GM10248 (cell line): ENCODE measurements at regions not wholly inside any gene's neighbourhood (a gene's known extent, or its start where the extent isn't known, plus 50 kb on each side); places are given as distances from the start of the nearest gene placed in this dataset.

Experiments used
- CTCF ChIA-PET: fragments of 300-600 bp; sonication (Branson Sonifier 250); formaldehyde crosslinking; extraction: SDS; loops from one replicate; lab custom pipeline; 2021; ENCODE audit warnings: antibody characterized with exemption; lab: Yijun Ruan, JAX
- POLR2A ChIA-PET: fragments of 350-650 bp; sonication (Branson Sonifier 250); formaldehyde crosslinking; extraction: SDS; loops from one replicate; lab custom pipeline; 2020; ENCODE audit warnings: antibody characterized with exemption; lab: Yijun Ruan, JAX
- DNase-seq: peaks from one replicate; pipeline ENCODE4 v3.0.0; 2012; ENCODE audit errors: extremely low spot score
- TF ChIP-seq, protein P1 (sequence below): IDR thresholded peaks from 2 replicates; pipeline ENCODE4 v1.5.1; 2012; ENCODE audit warnings: mild to moderate bottlenecking, low read depth; ENCODE audit errors: extremely low read depth, missing control alignments, control extremely low read depth

DNA sequence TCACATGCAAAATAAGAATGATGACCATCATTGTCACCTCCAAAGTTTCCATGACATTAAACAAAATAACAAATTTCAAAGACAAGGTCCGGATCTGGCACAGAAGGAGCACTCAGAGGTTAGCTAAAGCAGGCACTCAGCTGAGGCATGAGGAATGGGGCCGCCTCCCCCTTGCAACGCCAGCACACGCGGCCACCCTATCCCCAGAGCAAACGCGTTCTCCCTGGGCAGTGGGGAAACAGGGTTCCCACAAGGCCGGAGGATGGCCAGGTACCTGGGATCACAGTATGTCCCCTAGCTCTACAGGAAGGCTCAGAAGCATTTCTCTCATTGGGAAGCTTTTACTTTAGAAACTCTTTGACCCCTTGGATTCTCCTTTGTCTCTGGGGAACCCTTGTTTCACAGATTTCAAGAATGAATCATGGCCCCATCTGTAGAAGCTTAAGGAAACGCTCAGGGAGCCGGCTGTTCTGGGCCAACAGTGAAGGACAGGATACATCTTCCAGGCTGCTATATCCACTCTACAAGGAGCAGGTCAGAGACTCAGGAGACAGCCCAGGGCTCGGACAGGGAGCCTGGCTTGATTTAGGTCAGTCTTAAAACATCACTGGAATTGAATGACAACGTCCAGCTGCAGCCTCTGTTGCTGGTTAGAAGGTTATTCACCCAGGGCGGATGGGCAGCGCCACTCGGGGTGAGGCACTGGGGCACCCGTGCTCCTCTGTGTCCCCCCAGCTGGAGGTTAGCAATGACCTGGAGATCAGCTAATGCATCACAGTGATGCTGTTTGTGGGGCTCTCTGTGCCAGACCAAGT is 496.4 kb downstream of the NPHP4 start:
- CTCF ChIA-PET: interaction anchor here (1.4 kb wide), 1 partner anchor 13 kb away, joined by 4 read pairs; no protein-coding TSS in a partner anchor
- no peak for DNase-seq
- TF ChIP-seq, protein P1, sequence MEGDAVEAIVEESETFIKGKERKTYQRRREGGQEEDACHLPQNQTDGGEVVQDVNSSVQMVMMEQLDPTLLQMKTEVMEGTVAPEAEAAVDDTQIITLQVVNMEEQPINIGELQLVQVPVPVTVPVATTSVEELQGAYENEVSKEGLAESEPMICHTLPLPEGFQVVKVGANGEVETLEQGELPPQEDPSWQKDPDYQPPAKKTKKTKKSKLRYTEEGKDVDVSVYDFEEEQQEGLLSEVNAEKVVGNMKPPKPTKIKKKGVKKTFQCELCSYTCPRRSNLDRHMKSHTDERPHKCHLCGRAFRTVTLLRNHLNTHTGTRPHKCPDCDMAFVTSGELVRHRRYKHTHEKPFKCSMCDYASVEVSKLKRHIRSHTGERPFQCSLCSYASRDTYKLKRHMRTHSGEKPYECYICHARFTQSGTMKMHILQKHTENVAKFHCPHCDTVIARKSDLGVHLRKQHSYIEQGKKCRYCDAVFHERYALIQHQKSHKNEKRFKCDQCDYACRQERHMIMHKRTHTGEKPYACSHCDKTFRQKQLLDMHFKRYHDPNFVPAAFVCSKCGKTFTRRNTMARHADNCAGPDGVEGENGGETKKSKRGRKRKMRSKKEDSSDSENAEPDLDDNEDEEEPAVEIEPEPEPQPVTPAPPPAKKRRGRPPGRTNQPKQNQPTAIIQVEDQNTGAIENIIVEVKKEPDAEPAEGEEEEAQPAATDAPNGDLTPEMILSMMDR: no peak
- POLR2A ChIA-PET: no interaction called here

DNA sequence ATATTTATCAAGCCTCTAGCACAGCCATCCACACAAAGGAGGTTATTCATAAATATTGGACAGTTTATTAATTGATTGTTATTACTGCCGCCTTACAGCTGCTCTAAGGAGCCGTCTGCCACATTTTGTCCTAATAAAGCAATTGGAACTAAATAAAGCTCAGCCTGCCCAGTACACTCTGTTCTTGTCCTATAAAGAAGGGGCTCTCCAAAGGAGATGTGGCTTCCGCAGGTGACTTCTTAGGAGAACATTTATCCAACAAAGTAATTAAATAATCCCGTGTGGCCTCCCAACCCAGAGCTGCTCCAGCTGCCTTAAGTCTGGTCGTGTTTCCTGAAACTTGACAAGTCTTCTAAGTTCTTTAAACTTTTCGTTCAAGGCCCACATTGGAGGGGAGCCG is 497.7 kb downstream of the NPHP4 start:
- DNase-seq: no peak
- ChIA-PET POLR2A (no interaction called here), CTCF (no interaction called here)
- TF ChIP-seq, protein P1: no peak

DNA sequence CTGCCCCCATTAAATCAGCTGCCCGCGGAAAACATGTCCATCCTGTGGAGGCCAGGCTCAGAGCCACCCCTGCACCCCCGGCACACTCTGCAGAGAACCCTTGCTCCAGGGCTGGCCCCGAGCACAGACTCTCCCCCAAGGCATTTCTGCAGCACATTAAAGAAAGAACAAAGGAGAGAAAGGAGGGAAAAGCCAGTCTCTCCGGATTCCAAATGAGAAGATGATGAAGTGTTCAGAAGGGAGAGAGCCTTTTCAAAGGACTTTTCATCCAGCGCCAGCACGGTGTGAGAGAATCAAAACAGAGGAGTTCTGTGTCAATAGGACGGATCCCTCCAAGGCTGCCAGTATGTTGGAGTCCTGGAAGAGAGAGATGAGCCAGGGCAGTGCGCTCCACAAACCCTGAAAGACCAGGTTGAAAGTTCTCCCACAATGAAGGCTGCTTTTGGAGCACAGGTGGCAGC is 498.3 kb downstream of the NPHP4 start:
- no peak for DNase-seq
- ChIA-PET POLR2A (no interaction called here), CTCF (no interaction called here)
- TF ChIP-seq, protein P1: no peak

DNA sequence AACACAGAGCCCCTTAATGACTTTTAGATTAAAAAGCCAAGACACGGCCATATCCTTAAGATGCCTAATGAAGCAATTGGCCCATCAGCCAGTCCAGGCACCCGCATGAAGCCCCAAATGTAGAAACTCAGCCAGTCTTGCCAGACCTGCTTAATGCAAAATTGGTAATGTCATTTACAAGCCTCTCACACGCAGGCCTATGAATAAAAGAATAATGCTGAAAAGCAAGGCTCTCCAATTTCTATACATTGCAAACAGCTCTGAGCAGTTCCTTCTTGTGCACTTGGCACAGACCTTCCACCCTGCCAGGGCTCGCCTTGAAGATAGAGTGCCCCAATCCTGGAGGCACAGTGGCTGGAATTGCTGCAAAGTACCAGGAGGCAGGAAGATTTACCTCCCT is 498.9 kb downstream of the NPHP4 start:
- ChIA-PET POLR2A (no interaction called here), CTCF (no interaction called here)
- DNase-seq: no peak
- TF ChIP-seq, protein P1: no peak

DNA sequence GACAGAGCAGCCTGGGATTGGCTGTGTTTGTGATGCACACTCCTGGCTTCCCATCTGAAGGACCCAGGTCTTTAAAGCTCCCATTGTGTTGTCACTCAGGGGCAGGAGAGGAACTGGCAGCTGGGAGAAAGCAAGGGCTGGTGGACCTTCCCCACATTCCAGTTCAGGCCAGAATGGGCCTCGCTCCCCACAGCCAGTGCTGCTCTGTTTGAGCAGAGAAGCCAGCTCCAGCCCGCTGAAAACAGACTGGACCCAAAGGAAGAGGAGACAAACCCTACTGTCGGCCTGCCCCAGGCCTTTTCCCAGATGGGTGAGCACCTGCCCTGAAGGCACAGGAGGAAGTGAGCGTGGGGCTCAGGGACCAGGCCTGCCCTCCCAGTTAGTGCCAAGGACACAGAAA is 499.4 kb downstream of the NPHP4 start:
- CTCF ChIA-PET: interaction anchor here (1.1 kb wide), 1 partner anchor 22 kb away, joined by 3 read pairs; no protein-coding TSS in a partner anchor
- POLR2A ChIA-PET: no interaction called here
- TF ChIP-seq, protein P1: no peak
- DNase-seq: no peak

DNA sequence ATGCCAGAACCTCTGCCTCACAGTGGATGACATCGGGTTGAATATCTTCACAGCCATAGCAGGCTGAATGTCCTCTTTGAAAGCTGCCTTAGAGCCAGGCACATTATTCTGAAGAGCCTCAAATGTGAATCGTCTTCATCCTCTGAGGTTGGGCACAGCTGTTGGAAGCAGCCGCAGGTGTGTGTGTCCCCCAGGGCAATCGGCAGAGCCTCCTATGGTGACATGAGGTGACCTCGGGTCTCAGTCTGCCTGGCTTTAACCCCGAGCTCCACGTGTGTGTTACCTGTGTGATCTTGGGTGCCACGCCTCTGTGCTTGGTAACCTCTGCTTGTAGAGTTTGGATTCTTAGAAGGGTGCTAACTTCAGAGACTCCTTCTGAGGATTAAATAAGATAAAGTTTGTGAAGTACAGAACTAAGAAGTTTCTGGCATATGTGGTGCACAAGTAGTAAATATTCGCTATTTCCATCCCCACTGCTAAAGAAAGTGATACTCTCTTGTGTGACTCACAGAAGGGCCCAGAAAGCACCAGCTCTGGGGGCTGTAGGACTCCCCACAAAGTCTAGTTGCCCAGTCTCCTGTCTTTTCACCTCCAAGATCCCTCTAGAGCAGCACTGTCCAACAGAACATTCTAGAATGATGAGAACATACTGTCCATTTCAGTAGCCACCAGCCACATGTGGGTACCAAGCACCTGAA is 500.9 kb downstream of the NPHP4 start:
- no peak for DNase-seq
- POLR2A ChIA-PET: no interaction called here
- TF ChIP-seq, protein P1: no peak
- CTCF ChIA-PET: no interaction called here
